PFSK-1 (cell line): ENCODE measurements at regions not wholly inside any gene's neighbourhood (a gene's known extent, or its start where the extent isn't known, plus 50 kb on each side); places are given as distances from the start of the nearest gene placed in this dataset.

Source experiments
- POLR2AphosphoS5 ChIP-seq: IDR thresholded peaks from 2 replicates; pipeline ENCODE4 v1.6.1; 2012; ENCODE audit warnings: low read depth, mild to moderate bottlenecking, control low read depth, low read length, moderate library complexity
- SIN3A ChIP-seq: IDR thresholded peaks from 2 replicates; pipeline ENCODE4 v1.6.1; 2012; ENCODE audit warnings: mild to moderate bottlenecking, low read length, moderate library complexity, borderline replicate concordance; ENCODE audit not compliant: insufficient read depth

GRCh38 chr9:91134608-91135007 is 227.1 kb downstream of the AUH start:
- no peak for TF ChIP-seq SIN3A
- no peak for TF ChIP-seq POLR2AphosphoS5
